ENCODE measurements at regions not wholly inside any gene's neighbourhood (a gene's known extent, or its start where the extent isn't known, plus 50 kb on each side); places are given as distances from the start of the nearest gene placed in this dataset.
A peak's percentile ranks its signal among the peaks of the same experiment; 100 is the strongest.

GRCh38 chr1:103265551-103265950 is 157.2 kb upstream of the COL11A1 start:
- H3K36me3 ChIP-seq (replicated peaks) = no peaks in the 10 kb centered on the region
- H3K27me3 ChIP-seq (ENCODE audit: low read depth) = no peaks in the 10 kb centered on the region
- H3K4me1 ChIP-seq = peaks cover 15% of the 10 kb centered on the region
- peak; percentile 77 to 85 for DNase-seq (ENCODE audit: low spot score in 2 of 2)
- H3K4me3 ChIP-seq = no peak overlapping the region
- in situ Hi-C loops (cut with MboI; ENCODE audit: low sequenced_read_pairs) = no loop called here
- H3K9me3 ChIP-seq = no peaks in the 10 kb centered on the region

DNA sequence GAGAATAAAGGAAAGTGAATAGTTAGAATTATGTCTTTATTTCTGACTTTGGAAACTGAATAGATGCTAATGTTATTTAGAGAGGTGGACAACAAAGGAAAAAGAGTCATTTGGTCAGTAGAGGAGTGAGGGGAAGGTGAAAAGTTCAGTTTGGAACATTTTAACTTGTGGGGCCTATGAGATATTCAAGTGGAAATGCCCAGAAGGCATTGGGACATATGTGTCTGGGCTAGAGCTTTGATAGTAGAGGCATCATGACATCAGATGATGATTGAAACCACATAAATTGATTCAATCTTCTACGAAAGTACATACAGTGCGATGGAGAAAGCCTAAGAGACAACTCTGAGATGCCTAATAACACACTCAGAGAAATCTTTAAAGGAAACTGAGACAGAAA is 151.7 kb upstream of the COL11A1 start:
- peaks cover under 1% of the 10 kb centered on the region; the same call in 1 of the 2 replicates for H3K4me1 ChIP-seq
- no peaks in the 10 kb centered on the region for H3K27me3 ChIP-seq (ENCODE audit: low read depth)
- DNase-seq (ENCODE audit: low spot score in 2 of 2) = no peak
- H3K4me3 ChIP-seq = no peak overlapping the region
- H3K9me3 ChIP-seq = no peaks in the 10 kb centered on the region
- in situ Hi-C loops (cut with MboI; ENCODE audit: low sequenced_read_pairs) = no loop called here
- no peaks in the 10 kb centered on the region for H3K36me3 ChIP-seq (replicated peaks)

DNA sequence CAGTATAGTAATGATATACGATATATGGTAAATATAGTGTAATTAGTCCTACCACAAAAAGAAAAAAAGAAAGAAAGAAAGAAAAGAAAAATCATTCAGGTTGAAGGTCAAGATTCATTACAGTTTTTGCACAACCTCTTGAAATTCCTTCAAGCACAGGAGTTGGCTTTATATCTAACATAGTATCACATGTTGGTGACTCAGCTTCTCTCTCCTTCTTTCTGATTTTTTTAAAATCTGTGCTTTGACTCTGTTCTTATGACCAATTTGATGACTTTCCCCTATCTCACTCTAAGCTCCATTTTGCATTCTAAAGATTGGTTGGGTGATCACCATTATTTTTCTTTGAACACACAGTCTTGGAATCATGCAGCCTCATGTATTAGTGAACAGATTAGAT is 148.2 kb upstream of the COL11A1 start:
- H3K27me3 ChIP-seq (ENCODE audit: low read depth) = no peaks in the 10 kb centered on the region
- peaks cover 2% of the 10 kb centered on the region; the same call in 1 of the 2 replicates for H3K9me3 ChIP-seq
- peaks cover 8% of the 10 kb centered on the region for H3K4me1 ChIP-seq
- in situ Hi-C loops (cut with MboI; ENCODE audit: low sequenced_read_pairs) = no loop called here
- H3K4me3 ChIP-seq = no peak overlapping the region
- no peaks in the 10 kb centered on the region for H3K36me3 ChIP-seq (replicated peaks)
- no peak for DNase-seq (ENCODE audit: low spot score in 2 of 2)

- no peak overlapping the region for H3K4me3 ChIP-seq
- H3K36me3 ChIP-seq (replicated peaks) = no peaks in the 10 kb centered on the region
- no peak for DNase-seq (ENCODE audit: low spot score in 2 of 2)
- H3K9me3 ChIP-seq = peaks cover 2% of the 10 kb centered on the region; the same call in 1 of the 2 replicates
- H3K4me1 ChIP-seq = peaks cover 8% of the 10 kb centered on the region
- in situ Hi-C loops (cut with MboI; ENCODE audit: low sequenced_read_pairs) = no loop called here
- no peaks in the 10 kb centered on the region for H3K27me3 ChIP-seq (ENCODE audit: low read depth)
Observed at GRCh38 chr1:103254691-103255090, 146.4 kb upstream of the COL11A1 start.

DNA sequence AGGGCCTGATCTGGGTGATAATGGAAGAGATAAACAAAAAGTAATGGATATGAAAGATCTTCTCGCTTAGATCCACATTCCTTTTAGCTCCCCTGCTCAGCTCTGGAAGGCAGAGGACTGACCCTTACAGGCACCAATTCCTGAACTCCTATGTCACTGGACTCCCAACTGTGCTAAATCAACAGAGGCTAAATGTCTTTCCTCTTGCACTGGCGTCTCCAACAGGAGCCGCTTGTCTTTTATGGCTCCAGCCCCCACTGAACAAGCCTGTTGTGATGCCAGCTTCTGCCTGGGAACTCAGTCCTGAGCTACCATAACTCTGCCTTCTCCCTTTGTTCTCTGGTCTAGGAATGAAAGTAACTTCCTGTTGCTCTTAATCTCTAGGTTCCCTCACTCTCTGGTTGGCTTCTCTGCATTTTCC is 142.1 kb upstream of the COL11A1 start:
- DNase-seq (ENCODE audit: low spot score in 2 of 2) = no peak
- peaks cover 2% of the 10 kb centered on the region; the same call in 1 of the 2 replicates for H3K9me3 ChIP-seq
- peaks cover 13% of the 10 kb centered on the region for H3K4me1 ChIP-seq
- H3K36me3 ChIP-seq (replicated peaks) = no peaks in the 10 kb centered on the region
- H3K27me3 ChIP-seq (ENCODE audit: low read depth) = no peaks in the 10 kb centered on the region
- H3K4me3 ChIP-seq = no peak overlapping the region
- in situ Hi-C loops (cut with MboI; ENCODE audit: low sequenced_read_pairs) = no loop called here

- peaks cover 5% of the 10 kb centered on the region for H3K4me1 ChIP-seq
Observed at GRCh38 chr1:103248417-103249102, 140.2 kb upstream of the COL11A1 start.

DNA sequence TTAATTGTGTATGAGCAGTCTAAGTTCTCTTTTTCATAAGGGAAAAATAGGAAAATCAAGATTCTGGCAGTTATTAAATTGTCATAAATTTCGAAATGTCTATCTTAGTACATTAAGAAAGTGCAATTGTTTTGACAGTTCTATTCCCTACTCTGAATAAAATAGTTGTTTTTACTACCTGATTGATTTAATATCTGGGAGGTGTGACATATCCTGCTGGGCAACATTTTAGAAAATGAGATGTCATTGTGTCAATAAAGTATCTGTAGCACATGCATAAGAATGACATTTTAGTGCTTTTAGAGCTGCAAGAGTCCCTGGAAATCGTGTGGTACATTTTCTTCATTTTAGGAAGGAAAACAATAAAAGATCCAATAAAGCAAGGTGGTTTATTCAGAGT is 139.2 kb upstream of the COL11A1 start:
- H3K4me3 ChIP-seq = no peak overlapping the region
- H3K9me3 ChIP-seq = peaks cover 2% of the 10 kb centered on the region; the same call in 1 of the 2 replicates
- no peaks in the 10 kb centered on the region for H3K27me3 ChIP-seq (ENCODE audit: low read depth)
- peaks cover 5% of the 10 kb centered on the region for H3K4me1 ChIP-seq
- no peak for DNase-seq (ENCODE audit: low spot score in 2 of 2)
- in situ Hi-C loops (cut with MboI; ENCODE audit: low sequenced_read_pairs) = no loop called here
- no peaks in the 10 kb centered on the region for H3K36me3 ChIP-seq (replicated peaks)

More at GRCh38 chr1:103248417-103249102, 140.2 kb upstream of the COL11A1 start:
- Histone ChIP-seq H3K27me3 (ENCODE audit: low read depth) (no peaks in the 10 kb centered on the region), H3K9me3 (peaks cover 2% of the 10 kb centered on the region; the same call in 1 of the 2 replicates), H3K36me3 (replicated peaks) (no peaks in the 10 kb centered on the region), H3K4me3 (no peak overlapping the region)
- DNase-seq (ENCODE audit: low spot score in 2 of 2) = peak in 1 of 2 experiments; percentile 20
- in situ Hi-C loops (cut with MboI; ENCODE audit: low sequenced_read_pairs) = no loop called here

GRCh38 chr1:103243481-103243880 is 135.2 kb upstream of the COL11A1 start:
- Histone ChIP-seq H3K4me3 (no peak overlapping the region), H3K9me3 (no peaks in the 10 kb centered on the region), H3K4me1 (no peaks in the 10 kb centered on the region), H3K36me3 (replicated peaks) (no peaks in the 10 kb centered on the region), H3K27me3 (ENCODE audit: low read depth) (no peaks in the 10 kb centered on the region)
- no peak for DNase-seq (ENCODE audit: low spot score in 2 of 2)
- in situ Hi-C loops (cut with MboI; ENCODE audit: low sequenced_read_pairs) = no loop called here

DNA sequence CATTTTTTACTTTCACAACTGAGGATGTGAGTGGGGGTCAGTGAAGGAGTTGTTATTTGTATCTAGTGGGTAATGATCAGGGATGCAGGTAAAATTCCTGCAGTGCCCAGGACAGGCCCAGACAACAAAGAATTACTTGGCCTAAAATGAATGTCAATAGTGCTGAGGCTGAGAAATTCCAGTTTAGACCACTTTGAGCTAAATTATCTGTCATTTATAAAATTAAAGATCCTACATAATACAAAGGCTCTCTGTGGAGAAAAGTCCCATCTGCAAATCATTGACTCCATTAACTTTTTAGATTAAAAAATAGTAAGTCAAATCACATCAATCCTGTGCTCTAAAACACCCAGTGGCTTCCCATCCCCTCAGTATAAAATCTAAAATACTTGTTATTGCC is 130.7 kb upstream of the COL11A1 start:
- in situ Hi-C loops (cut with MboI; ENCODE audit: low sequenced_read_pairs) = no loop called here
- Histone ChIP-seq H3K27me3 (ENCODE audit: low read depth) (no peaks in the 10 kb centered on the region), H3K9me3 (peaks cover 2% of the 10 kb centered on the region; the same call in 1 of the 2 replicates), H3K36me3 (replicated peaks) (no peaks in the 10 kb centered on the region), H3K4me1 (no peaks in the 10 kb centered on the region), H3K4me3 (no peak overlapping the region)
- DNase-seq (ENCODE audit: low spot score in 2 of 2) = no peak

GRCh38 chr1:103230061-103230460 is 121.7 kb upstream of the COL11A1 start:
- H3K9me3 ChIP-seq = 0 out of 2 replicates have a peak, but pooled peaks cover 2% of the 10 kb centered on the region
- no peaks in the 10 kb centered on the region for H3K27me3 ChIP-seq (ENCODE audit: low read depth)
- DNase-seq (ENCODE audit: low spot score in 2 of 2) = no peak
- no peaks in the 10 kb centered on the region for H3K36me3 ChIP-seq (replicated peaks)
- no peaks in the 10 kb centered on the region for H3K4me1 ChIP-seq
- H3K4me3 ChIP-seq = no peak overlapping the region
- in situ Hi-C loops (cut with MboI; ENCODE audit: low sequenced_read_pairs) = no loop called here

DNA sequence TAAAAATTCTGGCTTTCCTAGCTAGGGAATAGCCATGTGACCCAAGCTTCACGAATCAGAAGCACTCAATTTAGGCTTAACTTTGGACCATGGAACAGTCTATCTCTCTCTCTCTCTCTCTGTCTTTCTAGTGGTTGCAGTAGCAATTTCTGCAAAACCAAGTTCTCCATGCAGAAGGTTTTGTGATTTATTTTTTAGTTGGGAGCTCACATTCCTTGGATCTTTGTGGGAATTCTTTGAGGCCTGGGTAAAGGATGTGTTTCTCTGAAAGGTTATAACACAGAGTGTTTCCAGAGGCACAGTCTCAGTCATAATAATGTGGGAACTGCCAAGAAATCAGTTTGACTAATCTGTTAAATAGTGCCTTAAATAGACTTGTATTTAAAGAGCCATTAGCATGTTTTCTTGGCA is 112.3 kb upstream of the COL11A1 start:
- H3K36me3 ChIP-seq (replicated peaks) = no peaks in the 10 kb centered on the region
- H3K4me3 ChIP-seq = no peak overlapping the region
- in situ Hi-C loops (cut with MboI; ENCODE audit: low sequenced_read_pairs) = no loop called here
- DNase-seq (ENCODE audit: low spot score in 2 of 2) = no peak
- no peaks in the 10 kb centered on the region for H3K27me3 ChIP-seq (ENCODE audit: low read depth)
- no peaks in the 10 kb centered on the region for H3K9me3 ChIP-seq
- H3K4me1 ChIP-seq = no peaks in the 10 kb centered on the region; the same call in 1 of the 2 replicates

- no peaks in the 10 kb centered on the region for H3K9me3 ChIP-seq
- no peak for DNase-seq (ENCODE audit: low spot score in 2 of 2)
- in situ Hi-C loops (cut with MboI; ENCODE audit: low sequenced_read_pairs) = no loop called here
Observed at GRCh38 chr1:103218821-103219220, 110.5 kb upstream of the COL11A1 start.

DNA sequence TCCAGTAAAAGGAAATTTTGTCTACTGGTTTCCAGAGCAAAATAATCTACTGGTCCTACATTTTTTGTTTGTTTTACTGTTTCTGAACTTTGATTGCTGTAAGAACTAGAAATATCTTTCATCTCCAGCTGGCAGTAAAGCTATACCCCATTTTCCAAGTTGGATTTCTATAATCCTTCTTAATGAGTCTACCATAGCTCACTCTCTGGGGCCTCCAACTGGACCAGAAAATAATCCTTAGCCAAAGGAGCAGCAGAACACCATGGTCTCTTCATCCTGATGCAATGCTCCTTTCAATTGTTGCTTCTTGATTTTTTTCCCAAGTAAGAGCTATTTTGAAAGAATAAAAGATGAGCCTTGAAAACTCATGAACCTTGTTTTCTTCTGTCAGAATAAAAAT is 110.0 kb upstream of the COL11A1 start:
- Histone ChIP-seq H3K9me3 (no peaks in the 10 kb centered on the region), H3K36me3 (replicated peaks) (no peaks in the 10 kb centered on the region), H3K27me3 (ENCODE audit: low read depth) (no peaks in the 10 kb centered on the region), H3K4me3 (no peak overlapping the region), H3K4me1 (no peaks in the 10 kb centered on the region; the same call in 1 of the 2 replicates)
- DNase-seq (ENCODE audit: low spot score in 2 of 2) = no peak
- in situ Hi-C loops (cut with MboI; ENCODE audit: low sequenced_read_pairs) = no loop called here

More at GRCh38 chr1:103218821-103219220, 110.5 kb upstream of the COL11A1 start:
- Histone ChIP-seq H3K4me1 (no peaks in the 10 kb centered on the region; the same call in 1 of the 2 replicates), H3K36me3 (replicated peaks) (no peaks in the 10 kb centered on the region), H3K4me3 (no peak overlapping the region), H3K27me3 (ENCODE audit: low read depth) (no peaks in the 10 kb centered on the region)

- H3K4me3 ChIP-seq = no peak overlapping the region
Observed at GRCh38 chr1:103211073-103211472, 102.8 kb upstream of the COL11A1 start.

More at GRCh38 chr1:103211073-103211472, 102.8 kb upstream of the COL11A1 start:
- H3K4me1 ChIP-seq = no peaks in the 10 kb centered on the region
- H3K36me3 ChIP-seq (replicated peaks) = no peaks in the 10 kb centered on the region
- in situ Hi-C loops (cut with MboI; ENCODE audit: low sequenced_read_pairs) = no loop called here
- no peak for DNase-seq (ENCODE audit: low spot score in 2 of 2)
- no peaks in the 10 kb centered on the region for H3K9me3 ChIP-seq
- no peaks in the 10 kb centered on the region for H3K27me3 ChIP-seq (ENCODE audit: low read depth)

All from HAP-1 (cell line).